ENCODE measurements at regions not wholly inside any gene's neighbourhood (a gene's known extent, or its start where the extent isn't known, plus 50 kb on each side); places are given as distances from the start of the nearest gene placed in this dataset.

GRCh38 chr5:92181656-92182055 lies 798.5 kb upstream of the ARRDC3 start:
- Histone ChIP-seq H3K9me3 (ENCODE audit: control insufficient read depth in 2 of 3, insufficient read depth in 1 of 3, low read length in 3 of 3) (no peaks in the 10 kb centered on the region), H3K27ac (ENCODE audit: low read depth in 2 of 2, low read length in 2 of 2) (no peak overlapping the region), H3K4me3 (ENCODE audit: low read length in 3 of 3) (no peak overlapping the region), H3K9ac (ENCODE audit: low read length in 3 of 3) (no peak overlapping the region), H3K4me1 (ENCODE audit: control insufficient read depth in 2 of 3, insufficient read depth in 2 of 3, low read depth in 1 of 3, low read length in 3 of 3) (no peaks in the 10 kb centered on the region), H3K27me3 (ENCODE audit: control insufficient read depth, insufficient read depth, low read length) (no peaks in the 10 kb centered on the region), H3K36me3 (ENCODE audit: control insufficient read depth in 2 of 3, insufficient read depth in 3 of 3, low read length in 3 of 3) (no peaks in the 10 kb centered on the region)
- DNase-seq = no peak
- no peak for FAIRE-seq
- intact Hi-C loops (cut with DNase I) = no loop called here
- TF ChIP-seq CTCF (IDR thresholded peaks at IDR 0.05; ENCODE audit: borderline replicate concordance, extremely low read depth, insufficient read depth) = no peak

GRCh38 chr5:92180391-92180790 lies 797.3 kb upstream of the ARRDC3 start:
- FAIRE-seq (no peak), DNase-seq (no peak)
- H3K9ac ChIP-seq (ENCODE audit: low read length in 3 of 3) = no peak overlapping the region
- intact Hi-C loops (cut with DNase I) = no loop called here
- no peaks in the 10 kb centered on the region for H3K36me3 ChIP-seq (ENCODE audit: control insufficient read depth in 2 of 3, insufficient read depth in 3 of 3, low read length in 3 of 3)
- no peaks in the 10 kb centered on the region for H3K4me1 ChIP-seq (ENCODE audit: control insufficient read depth in 2 of 3, insufficient read depth in 2 of 3, low read depth in 1 of 3, low read length in 3 of 3)
- H3K9me3 ChIP-seq (ENCODE audit: control insufficient read depth in 2 of 3, insufficient read depth in 1 of 3, low read length in 3 of 3) = no peaks in the 10 kb centered on the region
- no peaks in the 10 kb centered on the region for H3K27me3 ChIP-seq (ENCODE audit: control insufficient read depth, insufficient read depth, low read length)
- no peak for TF ChIP-seq CTCF (IDR thresholded peaks at IDR 0.05; ENCODE audit: borderline replicate concordance, extremely low read depth, insufficient read depth)
- H3K27ac ChIP-seq (ENCODE audit: low read depth in 2 of 2, low read length in 2 of 2) = no peak overlapping the region
- no peak overlapping the region for H3K4me3 ChIP-seq (ENCODE audit: low read length in 3 of 3)

GRCh38 chr5:92179651-92180050 lies 796.5 kb upstream of the ARRDC3 start:
- Histone ChIP-seq H3K4me1 (ENCODE audit: control insufficient read depth in 2 of 3, insufficient read depth in 2 of 3, low read depth in 1 of 3, low read length in 3 of 3) (no peaks in the 10 kb centered on the region), H3K27ac (ENCODE audit: low read depth in 2 of 2, low read length in 2 of 2) (no peak overlapping the region), H3K36me3 (ENCODE audit: control insufficient read depth in 2 of 3, insufficient read depth in 3 of 3, low read length in 3 of 3) (no peaks in the 10 kb centered on the region), H3K27me3 (ENCODE audit: control insufficient read depth, insufficient read depth, low read length) (no peaks in the 10 kb centered on the region), H3K9me3 (ENCODE audit: control insufficient read depth in 2 of 3, insufficient read depth in 1 of 3, low read length in 3 of 3) (no peaks in the 10 kb centered on the region), H3K4me3 (ENCODE audit: low read length in 3 of 3) (no peak overlapping the region), H3K9ac (ENCODE audit: low read length in 3 of 3) (no peak overlapping the region)
- TF ChIP-seq CTCF (IDR thresholded peaks at IDR 0.05; ENCODE audit: borderline replicate concordance, extremely low read depth, insufficient read depth) = no peak
- no peak for FAIRE-seq
- no peak for DNase-seq
- intact Hi-C loops (cut with DNase I) = no loop called here

- H3K27ac ChIP-seq (ENCODE audit: low read depth in 2 of 2, low read length in 2 of 2) = no peak overlapping the region
- H3K36me3 ChIP-seq (ENCODE audit: control insufficient read depth in 2 of 3, insufficient read depth in 3 of 3, low read length in 3 of 3) = no peaks in the 10 kb centered on the region
- FAIRE-seq (no peak), DNase-seq (no peak)
- no peak for TF ChIP-seq CTCF (IDR thresholded peaks at IDR 0.05; ENCODE audit: borderline replicate concordance, extremely low read depth, insufficient read depth)
- H3K4me3 ChIP-seq (ENCODE audit: low read length in 3 of 3) = no peak overlapping the region
- no peak overlapping the region for H3K9ac ChIP-seq (ENCODE audit: low read length in 3 of 3)
- intact Hi-C loops (cut with DNase I) = no loop called here
- no peaks in the 10 kb centered on the region for H3K9me3 ChIP-seq (ENCODE audit: control insufficient read depth in 2 of 3, insufficient read depth in 1 of 3, low read length in 3 of 3)
- no peaks in the 10 kb centered on the region for H3K4me1 ChIP-seq (ENCODE audit: control insufficient read depth in 2 of 3, insufficient read depth in 2 of 3, low read depth in 1 of 3, low read length in 3 of 3)
- H3K27me3 ChIP-seq (ENCODE audit: control insufficient read depth, insufficient read depth, low read length) = no peaks in the 10 kb centered on the region
These were observed 794.9 kb upstream of the ARRDC3 start for GRCh38 chr5:92177926-92178487.
